ENCODE measurements at regions not wholly inside any gene's neighbourhood (a gene's known extent, or its start where the extent isn't known, plus 50 kb on each side); places are given as distances from the start of the nearest gene placed in this dataset.

DNA sequence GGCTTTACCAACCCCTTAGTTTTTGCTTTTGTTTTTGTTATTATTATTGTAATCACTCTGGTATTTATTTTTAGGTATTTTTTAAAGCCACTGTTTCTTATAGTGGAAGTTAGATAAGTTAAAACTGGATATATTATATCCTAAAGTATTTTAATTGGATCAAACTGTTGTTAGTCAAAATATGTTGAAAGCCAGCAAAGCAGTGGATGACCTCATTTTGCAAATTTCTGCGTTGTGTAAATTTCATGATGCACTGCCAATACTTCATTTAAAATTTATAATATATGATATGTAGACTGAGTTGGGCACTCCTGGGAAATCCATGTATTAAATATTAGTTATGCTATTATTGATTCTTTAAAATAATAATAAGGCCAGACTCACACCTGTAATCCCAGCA is 661.7 kb upstream of the NRXN1 start:
- DNase-seq: no peak

DNA sequence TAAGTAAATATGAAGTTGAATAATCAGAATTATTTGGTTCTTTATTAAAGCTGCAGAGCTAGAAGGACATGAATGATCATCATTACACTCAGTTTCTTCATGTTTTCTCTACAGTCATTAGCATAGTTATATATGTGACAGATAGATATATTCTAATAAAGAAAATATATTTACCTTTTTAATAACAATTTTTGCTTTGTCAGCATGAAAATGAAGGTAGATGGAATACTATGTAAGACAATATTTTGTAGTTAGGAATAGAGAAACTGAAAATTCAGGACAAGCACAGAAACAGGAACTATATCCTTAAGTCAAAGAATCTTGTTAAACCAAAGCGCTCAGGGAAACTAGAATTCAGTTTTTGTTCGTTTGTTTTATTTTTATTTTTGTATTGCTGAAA is 649.9 kb upstream of the NRXN1 start:
- no peak for DNase-seq
- in situ Hi-C loops (cut with HindIII; ENCODE audit: low pct_ligation_motif_present, low pct_unique_long_range_greater_than_20kb, low sequenced_read_pairs): no loop called here

More for the DNA sequence above, 661.7 kb upstream of the NRXN1 start:
- in situ Hi-C loops (cut with HindIII; ENCODE audit: low pct_ligation_motif_present, low pct_unique_long_range_greater_than_20kb, low sequenced_read_pairs): no loop called here

DNA sequence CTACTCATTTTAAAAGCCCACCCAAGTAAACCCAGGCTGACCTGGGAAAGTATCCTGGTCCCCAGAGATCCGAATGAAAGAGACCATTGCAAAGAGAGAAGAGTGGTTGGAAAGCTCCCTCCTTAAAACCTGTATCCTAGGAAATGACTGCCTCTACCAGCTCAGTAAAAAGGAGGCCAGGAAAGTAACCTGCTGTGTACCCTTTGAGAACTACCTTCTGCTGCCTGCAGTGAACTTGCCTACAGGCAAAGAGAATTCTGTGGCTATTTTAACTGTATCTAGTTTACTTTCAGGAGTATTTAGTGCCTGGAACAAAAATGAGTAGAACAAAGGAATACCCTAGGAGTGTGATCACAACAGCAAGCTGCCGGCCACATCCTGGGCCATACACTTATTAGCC is 641.7 kb upstream of the NRXN1 start:
- DNase-seq: no peak
- in situ Hi-C loops (cut with HindIII; ENCODE audit: low pct_ligation_motif_present, low pct_unique_long_range_greater_than_20kb, low sequenced_read_pairs): no loop called here

DNA sequence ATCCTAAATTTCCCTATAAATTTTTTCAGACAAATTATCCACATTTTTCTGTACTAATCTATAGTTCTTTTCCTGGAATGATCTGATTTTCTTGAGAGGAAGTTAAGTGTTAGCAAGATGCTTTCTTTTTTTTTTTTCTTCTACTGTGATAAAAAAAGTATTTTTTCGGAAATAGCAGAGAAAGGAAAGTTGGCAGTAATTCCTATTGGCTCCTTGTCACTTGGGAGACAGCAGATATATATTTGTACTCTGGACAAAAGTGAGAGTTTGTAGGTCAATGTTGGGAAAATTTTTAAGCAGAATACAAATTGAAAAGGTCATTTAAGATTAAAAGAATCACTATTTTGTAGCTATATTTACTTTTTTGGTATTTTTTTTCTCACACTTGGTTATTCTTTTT is 635.7 kb upstream of the NRXN1 start:
- in situ Hi-C loops (cut with HindIII; ENCODE audit: low pct_ligation_motif_present, low pct_unique_long_range_greater_than_20kb, low sequenced_read_pairs): no loop called here

DNA sequence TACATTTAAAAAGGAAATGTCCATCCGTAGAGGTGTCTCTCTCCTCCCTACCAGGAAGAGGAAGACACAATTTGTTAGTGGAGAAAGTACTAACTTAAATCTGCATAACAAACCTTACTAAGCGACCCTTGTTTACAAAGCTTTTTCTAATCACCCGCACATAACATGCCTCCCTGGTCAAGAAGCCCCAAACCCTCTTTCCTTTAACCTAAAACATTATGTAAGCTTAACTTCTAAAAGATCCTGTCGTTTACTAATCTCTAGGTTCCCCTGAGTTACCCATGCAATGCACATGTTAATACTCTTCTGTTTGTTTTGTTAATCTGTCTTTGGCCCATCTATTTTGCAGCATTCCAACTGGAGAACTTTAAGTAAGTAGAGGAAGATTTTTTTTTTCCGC is 630.3 kb upstream of the NRXN1 start:
- DNase-seq: no peak
- in situ Hi-C loops (cut with HindIII; ENCODE audit: low pct_ligation_motif_present, low pct_unique_long_range_greater_than_20kb, low sequenced_read_pairs): no loop called here

More for the DNA sequence above, 635.7 kb upstream of the NRXN1 start:
- no peak for DNase-seq

DNA sequence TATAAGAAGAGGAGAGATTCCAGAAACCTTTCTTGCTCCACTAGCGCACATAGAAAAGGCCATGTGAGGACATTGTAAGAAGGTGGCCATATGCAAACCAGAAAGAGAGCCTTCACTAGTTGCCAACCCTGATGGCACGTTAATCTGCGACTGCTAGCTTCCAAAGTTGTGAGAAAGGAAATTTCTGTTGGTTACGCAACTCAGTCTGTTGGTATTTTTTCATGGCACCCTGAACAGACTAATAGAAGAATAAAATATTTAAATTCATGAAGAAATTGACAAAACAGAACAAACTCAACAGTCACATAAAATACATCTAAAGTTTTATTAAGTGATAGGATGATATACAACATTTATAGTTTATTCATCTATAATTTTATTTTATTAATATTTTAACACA is 625.9 kb upstream of the NRXN1 start:
- no peak for DNase-seq
- in situ Hi-C loops (cut with HindIII; ENCODE audit: low pct_ligation_motif_present, low pct_unique_long_range_greater_than_20kb, low sequenced_read_pairs): no loop called here

DNA sequence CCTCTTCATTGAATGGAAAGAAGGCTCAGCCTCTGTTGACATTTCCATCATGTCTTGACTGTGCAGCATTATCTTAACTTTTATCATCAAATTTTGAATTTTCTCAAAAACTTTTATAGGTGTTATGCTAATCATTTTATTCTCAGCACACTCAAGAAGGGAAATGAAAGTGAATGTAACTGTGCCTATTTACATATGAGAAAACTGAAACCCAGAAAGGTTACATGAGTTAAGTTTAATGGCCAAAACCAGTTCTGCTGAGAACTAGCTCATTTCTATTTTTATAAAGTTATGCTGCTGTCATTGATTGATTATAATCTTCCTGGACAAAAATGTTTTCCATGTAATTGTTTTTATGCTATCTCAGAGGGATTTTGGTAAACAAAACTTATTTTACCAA is 618.8 kb upstream of the NRXN1 start:
- DNase-seq: no peak
- in situ Hi-C loops (cut with HindIII; ENCODE audit: low pct_ligation_motif_present, low pct_unique_long_range_greater_than_20kb, low sequenced_read_pairs): no loop called here

DNA sequence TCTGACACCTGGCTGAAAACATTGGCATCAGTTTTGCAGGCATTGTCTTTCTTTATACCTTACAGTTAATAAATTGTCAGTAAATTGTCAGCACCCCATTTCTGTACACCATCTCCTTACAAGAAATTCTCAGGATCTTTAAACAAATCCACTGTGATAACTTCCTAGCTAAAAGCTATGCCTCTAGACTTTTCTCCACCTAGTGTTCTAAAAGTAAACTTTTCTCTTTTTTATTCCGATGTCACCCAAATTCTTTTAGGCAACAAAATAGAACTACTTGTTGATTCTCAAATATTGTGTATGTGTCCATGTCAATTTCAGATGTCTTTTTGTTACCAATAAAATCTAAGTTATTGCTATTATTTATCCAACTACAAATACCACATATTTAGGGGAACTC is 617.4 kb upstream of the NRXN1 start:
- DNase-seq: no peak
- in situ Hi-C loops (cut with HindIII; ENCODE audit: low pct_ligation_motif_present, low pct_unique_long_range_greater_than_20kb, low sequenced_read_pairs): no loop called here

DNA sequence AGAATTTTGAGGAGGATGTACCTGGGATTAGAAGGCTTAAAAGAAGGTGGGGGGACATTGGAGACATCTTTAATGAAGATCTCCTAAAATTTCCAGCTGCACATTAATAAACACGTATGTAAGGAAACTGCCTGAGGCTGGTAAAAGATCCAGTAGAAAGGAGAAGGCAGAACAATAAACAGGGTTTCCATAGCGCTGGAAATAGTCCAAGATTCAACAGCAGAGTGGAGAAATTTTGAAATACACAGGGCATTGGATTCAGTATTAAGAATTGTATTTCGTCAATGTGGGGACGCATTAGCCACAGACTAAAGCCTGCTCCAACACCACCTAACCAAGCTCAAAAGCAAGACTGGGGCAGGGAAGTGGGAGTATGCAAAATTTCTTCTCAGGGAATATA is 606.9 kb upstream of the NRXN1 start:
- DNase-seq: no peak

DNA sequence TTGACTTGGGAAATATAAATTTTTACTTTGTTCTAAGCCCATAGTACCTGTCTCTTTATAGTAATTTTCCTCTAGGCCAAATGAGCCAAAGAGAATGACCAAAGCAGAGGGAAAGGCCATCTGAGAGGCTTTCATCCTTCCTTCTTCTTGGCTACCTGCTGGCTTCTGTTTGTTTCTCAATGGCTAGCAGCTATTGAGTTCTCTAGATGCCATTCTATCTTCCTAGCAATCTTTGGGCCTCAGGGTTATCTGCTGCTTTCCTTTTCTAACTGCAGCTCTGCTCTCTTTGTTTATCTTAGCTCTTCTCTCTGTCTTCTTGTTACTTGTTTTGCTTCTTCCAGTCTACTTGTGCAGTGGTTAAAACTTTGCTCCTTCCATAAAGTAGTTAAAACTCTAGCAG is 601.1 kb upstream of the NRXN1 start:
- DNase-seq: no peak
- in situ Hi-C loops (cut with HindIII; ENCODE audit: low pct_ligation_motif_present, low pct_unique_long_range_greater_than_20kb, low sequenced_read_pairs): no loop called here

More for the DNA sequence above, 606.9 kb upstream of the NRXN1 start:
- in situ Hi-C loops (cut with HindIII; ENCODE audit: low pct_ligation_motif_present, low pct_unique_long_range_greater_than_20kb, low sequenced_read_pairs): no loop called here

DNA sequence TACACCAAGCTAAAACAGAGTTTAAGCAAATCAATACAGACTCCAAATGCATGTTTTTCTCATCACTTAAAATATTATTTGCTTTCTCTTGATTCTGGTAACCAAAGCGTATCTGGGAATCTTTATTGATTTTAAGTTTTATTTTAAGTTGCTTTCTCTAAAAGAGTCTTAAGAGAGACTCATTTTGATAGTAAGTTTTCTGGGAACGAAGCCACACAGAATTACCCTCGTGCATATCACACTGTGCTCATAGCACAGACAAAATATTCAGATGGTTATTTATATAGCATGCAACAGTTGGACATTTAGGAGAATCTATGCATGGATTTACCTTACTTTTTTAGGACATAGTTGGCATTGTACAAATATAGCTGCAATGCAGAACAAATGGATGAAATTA is 597.5 kb upstream of the NRXN1 start:
- in situ Hi-C loops (cut with HindIII; ENCODE audit: low pct_ligation_motif_present, low pct_unique_long_range_greater_than_20kb, low sequenced_read_pairs): no loop called here

DNA sequence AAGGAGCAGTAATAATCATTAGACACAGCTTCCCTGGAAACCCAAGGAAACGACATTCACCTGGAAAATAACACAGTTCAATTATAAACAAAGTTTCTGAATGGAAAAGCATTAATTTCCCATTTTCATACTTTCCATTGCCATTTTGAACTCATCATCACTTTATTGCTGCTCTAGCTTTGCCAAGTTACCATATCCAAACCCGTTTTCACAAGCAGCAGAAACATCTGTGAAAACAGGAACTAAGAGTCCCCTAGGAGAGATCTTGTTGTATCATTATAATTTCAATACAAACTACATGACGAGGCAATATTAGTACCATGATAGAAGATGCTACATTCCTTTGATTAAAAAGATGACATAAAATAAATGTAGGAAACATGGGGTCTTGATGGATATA is 597.0 kb upstream of the NRXN1 start:
- DNase-seq: no peak
- in situ Hi-C loops (cut with HindIII; ENCODE audit: low pct_ligation_motif_present, low pct_unique_long_range_greater_than_20kb, low sequenced_read_pairs): no loop called here

More for the DNA sequence above, 597.5 kb upstream of the NRXN1 start:
- no peak for DNase-seq

DNA sequence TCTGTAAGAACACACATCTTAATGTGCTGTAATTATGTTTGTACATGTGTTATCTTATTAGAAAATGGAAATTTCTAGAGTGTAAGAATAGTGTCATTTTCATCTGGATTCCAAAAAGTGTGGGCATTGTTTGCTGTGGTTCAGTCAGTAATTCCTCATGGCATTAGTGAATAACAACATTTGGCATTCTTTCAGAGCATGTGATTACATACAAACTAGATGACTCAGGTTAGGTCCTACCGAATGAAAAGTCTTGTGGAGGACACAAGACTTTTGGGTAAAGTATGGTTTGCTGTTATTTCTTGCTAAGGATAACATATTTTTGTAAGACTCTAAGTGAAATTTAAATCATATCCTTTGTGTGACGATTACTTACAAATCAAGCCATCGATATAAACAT is 593.1 kb upstream of the NRXN1 start:
- in situ Hi-C loops (cut with HindIII; ENCODE audit: low pct_ligation_motif_present, low pct_unique_long_range_greater_than_20kb, low sequenced_read_pairs): no loop called here
- no peak for DNase-seq

DNA sequence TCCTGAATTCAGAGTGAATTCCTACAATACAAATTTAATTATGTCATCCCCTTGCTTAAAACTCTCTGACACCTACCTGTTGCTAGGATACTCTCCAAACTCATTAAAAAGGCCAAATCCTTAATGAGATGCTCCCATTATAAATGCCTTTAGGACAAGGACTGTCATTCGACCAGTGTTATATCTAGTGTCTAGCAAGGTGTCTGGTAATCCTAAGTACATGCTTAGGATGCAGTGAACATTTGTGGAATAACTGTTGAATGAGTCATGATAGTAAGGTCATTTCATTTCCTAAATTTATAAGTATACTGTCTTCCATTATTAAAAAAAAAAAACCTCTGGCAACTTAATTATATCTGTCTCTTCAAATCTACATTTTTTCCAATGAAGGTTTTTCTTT is 588.9 kb upstream of the NRXN1 start:
- in situ Hi-C loops (cut with HindIII; ENCODE audit: low pct_ligation_motif_present, low pct_unique_long_range_greater_than_20kb, low sequenced_read_pairs): no loop called here
- DNase-seq: no peak

DNA sequence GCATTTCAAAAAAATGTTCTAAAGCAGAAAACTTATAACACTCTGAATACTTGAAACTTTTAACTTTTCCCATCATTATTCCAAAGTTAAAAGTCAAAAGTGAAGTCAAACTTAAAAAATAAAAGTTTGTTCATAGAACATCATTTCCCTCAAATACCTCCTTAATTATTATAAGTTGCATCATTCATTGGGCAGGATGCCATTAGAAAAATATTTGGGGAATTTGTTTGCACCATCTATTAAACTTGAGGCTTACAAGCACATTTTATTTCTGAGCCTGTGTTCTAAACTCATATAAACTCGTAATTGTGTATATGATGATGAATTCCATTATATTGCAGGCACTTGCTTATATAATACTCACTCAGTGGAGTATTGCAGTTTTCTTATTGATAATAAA is 588.0 kb upstream of the NRXN1 start:
- DNase-seq: no peak
- in situ Hi-C loops (cut with HindIII; ENCODE audit: low pct_ligation_motif_present, low pct_unique_long_range_greater_than_20kb, low sequenced_read_pairs): no loop called here

DNA sequence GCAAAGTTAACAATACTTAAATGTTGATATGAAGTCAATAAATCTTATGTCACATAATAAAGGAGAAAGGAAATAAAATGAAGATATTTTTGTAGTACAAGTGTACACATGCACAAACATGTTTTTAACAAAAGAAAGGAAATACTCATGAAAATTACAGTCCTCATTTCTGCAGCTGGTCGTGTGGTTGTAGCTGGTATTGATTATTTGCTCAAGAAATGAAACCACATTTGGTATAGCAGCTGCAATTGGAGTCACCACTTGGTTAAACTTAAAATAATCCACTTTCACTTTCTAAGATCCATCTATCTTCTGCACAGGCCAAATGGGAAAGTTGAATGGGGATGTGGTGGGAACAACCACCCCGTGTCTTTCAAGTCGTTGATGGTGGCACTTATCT is 580.5 kb upstream of the NRXN1 start:
- in situ Hi-C loops (cut with HindIII; ENCODE audit: low pct_ligation_motif_present, low pct_unique_long_range_greater_than_20kb, low sequenced_read_pairs): no loop called here
- DNase-seq: no peak

DNA sequence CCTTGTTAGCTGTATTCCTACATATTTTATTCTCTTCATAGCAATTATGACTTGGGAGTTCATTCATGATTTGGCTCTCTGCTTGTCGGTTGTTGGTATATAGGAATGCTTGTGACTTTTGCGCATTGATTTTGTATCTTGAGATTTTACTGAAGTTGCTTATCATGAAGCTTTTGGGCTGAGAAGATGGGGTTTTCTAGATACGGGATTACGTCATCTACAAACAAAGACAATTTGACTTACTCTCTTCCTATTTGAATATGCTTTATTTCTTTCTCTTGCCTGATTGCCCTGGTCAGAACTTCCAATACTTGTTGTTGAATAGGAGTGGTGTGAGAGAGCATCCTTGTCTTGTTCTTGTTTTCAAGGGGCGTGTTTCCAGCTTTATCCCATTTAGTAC is 569.8 kb upstream of the NRXN1 start:
- DNase-seq: no peak
- in situ Hi-C loops (cut with HindIII; ENCODE audit: low pct_ligation_motif_present, low pct_unique_long_range_greater_than_20kb, low sequenced_read_pairs): no loop called here

DNA sequence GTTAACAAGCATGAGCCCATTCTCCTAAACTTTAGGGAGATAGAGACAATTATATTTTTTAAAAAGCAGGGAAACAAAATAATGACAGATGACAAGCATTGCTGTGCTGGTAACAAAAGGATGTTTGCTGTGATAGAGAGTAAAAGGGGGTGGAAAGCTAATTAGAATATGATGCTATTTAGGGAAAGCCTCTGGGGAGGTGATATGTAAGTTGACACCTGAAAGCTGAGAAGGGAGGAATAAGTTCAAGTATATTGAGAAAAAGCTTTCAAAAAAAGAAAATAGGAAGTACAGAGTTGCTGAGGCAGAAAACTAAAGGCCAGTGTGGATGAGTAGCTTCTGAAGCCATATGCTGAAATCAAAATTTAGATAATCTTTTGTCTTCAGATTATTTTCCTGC is 565.2 kb upstream of the NRXN1 start:
- in situ Hi-C loops (cut with HindIII; ENCODE audit: low pct_ligation_motif_present, low pct_unique_long_range_greater_than_20kb, low sequenced_read_pairs): no loop called here
- DNase-seq: no peak

DNA sequence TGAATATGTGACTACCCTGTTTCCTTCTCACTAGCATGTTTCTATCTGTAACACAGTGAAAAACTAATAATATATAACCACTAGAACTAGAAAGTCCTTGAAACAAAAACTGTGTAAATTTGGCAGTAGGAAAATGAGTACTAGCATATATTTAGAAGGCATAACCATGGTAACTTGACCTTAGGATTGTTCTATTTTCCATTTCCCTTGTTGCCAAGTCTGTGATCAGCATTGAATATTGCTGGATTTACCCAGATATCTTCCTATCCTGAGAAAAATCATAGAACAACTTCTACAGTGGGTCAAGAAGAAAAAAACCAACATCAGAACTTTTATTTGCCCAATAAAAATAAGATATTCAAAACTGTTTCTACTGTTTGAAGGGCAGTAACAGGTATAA is 563.9 kb upstream of the NRXN1 start:
- in situ Hi-C loops (cut with HindIII; ENCODE audit: low pct_ligation_motif_present, low pct_unique_long_range_greater_than_20kb, low sequenced_read_pairs): no loop called here
- no peak for DNase-seq

DNA sequence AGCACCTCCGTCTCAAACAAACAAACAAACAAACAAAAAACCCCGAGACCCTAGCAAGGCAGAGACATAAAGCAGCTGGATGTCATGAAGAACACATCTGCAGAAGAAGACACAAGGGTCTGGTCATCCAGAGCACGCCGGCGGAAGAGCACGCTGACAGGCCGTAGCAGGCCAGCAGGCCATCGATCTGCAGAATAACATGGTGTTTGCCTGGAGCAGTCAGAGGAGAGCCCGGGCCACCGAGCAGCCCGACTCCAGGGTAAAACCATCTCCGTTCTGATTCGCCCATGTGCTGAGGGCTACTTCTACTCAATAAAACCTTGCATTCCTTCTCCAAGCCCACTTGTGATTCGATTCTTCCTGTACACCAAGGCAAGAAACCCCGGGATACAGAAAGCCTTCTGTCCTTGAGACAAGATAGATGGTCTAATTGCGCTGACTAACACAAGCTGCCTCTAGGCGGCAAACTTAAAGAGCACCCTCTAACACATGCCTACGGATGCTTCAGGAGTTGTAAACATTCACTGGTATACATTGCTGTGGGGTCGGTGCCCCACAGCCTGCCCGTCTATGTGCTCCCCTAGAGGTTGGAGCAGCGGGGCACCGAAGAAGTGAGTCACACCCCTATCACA is 549.8 kb upstream of the NRXN1 start:
- in situ Hi-C loops (cut with HindIII; ENCODE audit: low pct_ligation_motif_present, low pct_unique_long_range_greater_than_20kb, low sequenced_read_pairs): no loop called here
- no peak for DNase-seq

DNA sequence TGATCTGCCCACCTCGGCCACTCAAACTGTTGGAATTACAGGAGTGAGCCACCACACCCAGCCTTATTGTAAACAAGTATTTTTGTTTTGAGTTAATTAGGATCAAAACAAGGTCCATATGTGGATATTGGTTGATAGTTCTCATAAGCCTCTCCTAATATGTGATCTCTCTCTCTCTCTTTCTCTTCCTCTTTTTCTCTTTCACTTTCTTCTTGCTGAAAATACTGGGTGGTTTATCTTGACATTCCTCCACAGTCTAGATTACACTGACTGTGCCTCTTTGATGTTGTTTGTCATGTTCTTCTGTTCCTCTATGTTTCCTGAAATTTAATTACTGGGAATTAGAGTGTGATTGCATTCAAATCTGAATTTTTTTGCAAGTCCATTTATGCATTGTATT is 547.5 kb upstream of the NRXN1 start:
- DNase-seq: no peak
- in situ Hi-C loops (cut with HindIII; ENCODE audit: low pct_ligation_motif_present, low pct_unique_long_range_greater_than_20kb, low sequenced_read_pairs): no loop called here
